Colonic mucosa (tissue), 4 donors: ENCODE measurements at regions not wholly inside any gene's neighbourhood (a gene's known extent, or its start where the extent isn't known, plus 50 kb on each side); places are given as distances from the start of the nearest gene placed in this dataset.

Source experiments
- DNase-seq: peaks from one replicate; pipeline ENCODE4 v3.0.0-alpha.2; 2020
- H3K27ac ChIP-seq: fragments of 200-600 bp; one replicate; pipeline ENCODE4 v1.8.0; 2021
- H3K27me3 ChIP-seq: fragments of 200-600 bp; one replicate; pipeline ENCODE4 v1.8.0; 2021
- H3K36me3 ChIP-seq: fragments of 200-600 bp; one replicate; pipeline ENCODE4 v1.8.0; 2021
- H3K4me1 ChIP-seq: fragments of 200-600 bp; one replicate; pipeline ENCODE4 v1.8.0; 2021; ENCODE audit warnings: mild to moderate bottlenecking
- H3K4me3 ChIP-seq: fragments of 200-600 bp; one replicate; pipeline ENCODE4 v1.8.0; 2021
- H3K9ac ChIP-seq, 2 donors: one replicate each; pipeline ENCODE4 v1.7.0; 2013; ENCODE audit warnings: control low read depth in 2 of 2, low read depth in 2 of 2, low read length in 2 of 2
- H3K9me3 ChIP-seq: fragments of 200-600 bp; one replicate; pipeline ENCODE4 v1.8.0; 2021
- intact Hi-C: fragments of 100-400 bp; cut with DNase I; formaldehyde crosslinking; loops from one replicate; pipeline ENCODE4 v1.14.1; 2022
- TF ChIP-seq, protein P1 (sequence below): fragments of 200-600 bp; IDR thresholded peaks from one replicate; pipeline ENCODE4 v1.8.0; 2022; ENCODE audit warnings: antibody characterized with exemption, mild to moderate bottlenecking
- donor health status: healthy.
- donor health status: DM: no; HTN: no; CAD: no.
- donor health status: DM: no; HTN: no; CAD: no.

DNA sequence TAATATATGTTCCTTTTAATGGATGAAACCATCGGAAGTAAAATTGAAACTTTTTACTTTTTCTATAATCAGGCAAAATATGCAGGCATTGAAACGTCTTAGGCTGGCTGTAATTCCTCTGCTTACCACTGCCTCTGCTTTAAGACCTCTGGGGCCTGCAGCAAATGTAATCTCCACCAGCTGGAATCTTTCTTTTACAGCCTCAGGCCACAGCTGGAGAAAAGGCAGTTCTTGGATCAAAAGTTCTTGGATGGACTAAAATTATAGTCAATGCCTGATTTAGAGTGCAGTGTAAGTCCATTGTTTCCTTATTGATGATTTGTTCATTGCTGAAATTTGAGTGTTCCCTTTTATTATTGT is 396.7 kb downstream of the KCTD16 start:
- intact Hi-C loops: no loop called here

DNA sequence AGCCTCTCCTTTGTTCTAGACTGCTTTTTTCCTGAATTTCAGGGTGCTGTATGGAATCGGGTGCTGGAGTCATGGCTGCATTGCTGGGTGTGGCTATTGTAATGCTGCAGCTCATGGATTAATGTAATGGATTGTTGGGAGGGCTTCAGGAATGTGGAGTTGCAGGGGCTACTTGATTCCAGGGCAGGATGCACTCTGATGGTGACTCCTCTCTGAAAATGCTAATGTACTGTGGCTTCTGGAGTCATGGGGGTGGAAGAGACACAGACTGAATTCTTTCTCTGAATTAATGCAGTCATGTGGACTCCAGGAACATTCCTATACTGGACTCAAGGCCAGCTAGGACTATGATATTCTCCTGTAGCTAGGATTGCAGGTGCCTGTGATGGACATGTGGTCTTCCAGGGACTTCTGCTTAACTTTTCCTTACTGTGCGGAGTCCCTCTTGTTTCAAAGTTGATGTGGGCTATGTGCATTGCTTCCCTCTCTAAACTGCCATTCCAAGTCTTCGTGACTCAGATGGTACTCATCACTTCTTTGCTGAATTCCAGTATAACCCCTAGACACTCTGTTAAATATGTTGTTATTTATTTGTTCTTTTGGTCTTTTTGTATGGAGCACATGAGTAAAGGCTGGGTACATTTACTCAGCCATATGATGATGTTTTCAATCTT is 396.2 kb downstream of the KCTD16 start:
- no peaks in the 10 kb centered on the region for H3K36me3 ChIP-seq
- H3K9me3 ChIP-seq: no peaks in the 10 kb centered on the region
- H3K27ac ChIP-seq: no peak overlapping the region
- H3K9ac ChIP-seq: no peak overlapping the region
- no peak overlapping the region for H3K4me3 ChIP-seq
- H3K27me3 ChIP-seq: no peaks in the 10 kb centered on the region
- TF ChIP-seq, protein P1, sequence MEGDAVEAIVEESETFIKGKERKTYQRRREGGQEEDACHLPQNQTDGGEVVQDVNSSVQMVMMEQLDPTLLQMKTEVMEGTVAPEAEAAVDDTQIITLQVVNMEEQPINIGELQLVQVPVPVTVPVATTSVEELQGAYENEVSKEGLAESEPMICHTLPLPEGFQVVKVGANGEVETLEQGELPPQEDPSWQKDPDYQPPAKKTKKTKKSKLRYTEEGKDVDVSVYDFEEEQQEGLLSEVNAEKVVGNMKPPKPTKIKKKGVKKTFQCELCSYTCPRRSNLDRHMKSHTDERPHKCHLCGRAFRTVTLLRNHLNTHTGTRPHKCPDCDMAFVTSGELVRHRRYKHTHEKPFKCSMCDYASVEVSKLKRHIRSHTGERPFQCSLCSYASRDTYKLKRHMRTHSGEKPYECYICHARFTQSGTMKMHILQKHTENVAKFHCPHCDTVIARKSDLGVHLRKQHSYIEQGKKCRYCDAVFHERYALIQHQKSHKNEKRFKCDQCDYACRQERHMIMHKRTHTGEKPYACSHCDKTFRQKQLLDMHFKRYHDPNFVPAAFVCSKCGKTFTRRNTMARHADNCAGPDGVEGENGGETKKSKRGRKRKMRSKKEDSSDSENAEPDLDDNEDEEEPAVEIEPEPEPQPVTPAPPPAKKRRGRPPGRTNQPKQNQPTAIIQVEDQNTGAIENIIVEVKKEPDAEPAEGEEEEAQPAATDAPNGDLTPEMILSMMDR: no peak
- no peak for DNase-seq
- intact Hi-C loops: no loop called here
- H3K4me1 ChIP-seq: no peaks in the 10 kb centered on the region

More for the DNA sequence above, 396.7 kb downstream of the KCTD16 start:
- Histone ChIP-seq H3K36me3 (no peaks in the 10 kb centered on the region), H3K27ac (no peak overlapping the region), H3K9ac (no peak overlapping the region), H3K27me3 (no peaks in the 10 kb centered on the region), H3K9me3 (no peaks in the 10 kb centered on the region), H3K4me1 (no peaks in the 10 kb centered on the region), H3K4me3 (no peak overlapping the region)
- DNase-seq: no peak
- TF ChIP-seq, protein P1: no peak

DNA sequence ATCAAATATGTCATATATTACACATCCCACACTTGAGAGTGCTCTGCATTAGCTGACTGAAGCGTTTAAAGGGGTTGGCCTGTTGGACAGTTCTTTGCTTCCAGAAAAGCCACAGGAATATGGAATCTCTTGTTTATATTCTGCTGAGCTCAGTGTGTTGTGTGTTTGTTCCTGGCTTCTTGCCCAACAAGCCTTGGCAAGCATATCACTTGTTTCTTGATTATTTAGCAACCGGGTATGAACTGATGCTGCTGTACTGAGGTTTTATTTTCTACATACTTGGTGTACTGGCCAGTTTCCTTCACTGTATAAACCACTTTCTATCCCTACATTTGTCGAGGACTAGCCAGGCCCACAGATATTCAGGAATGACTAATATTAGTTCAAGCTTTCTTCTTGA is 378.9 kb downstream of the KCTD16 start:
- TF ChIP-seq, protein P1: no peak

DNA sequence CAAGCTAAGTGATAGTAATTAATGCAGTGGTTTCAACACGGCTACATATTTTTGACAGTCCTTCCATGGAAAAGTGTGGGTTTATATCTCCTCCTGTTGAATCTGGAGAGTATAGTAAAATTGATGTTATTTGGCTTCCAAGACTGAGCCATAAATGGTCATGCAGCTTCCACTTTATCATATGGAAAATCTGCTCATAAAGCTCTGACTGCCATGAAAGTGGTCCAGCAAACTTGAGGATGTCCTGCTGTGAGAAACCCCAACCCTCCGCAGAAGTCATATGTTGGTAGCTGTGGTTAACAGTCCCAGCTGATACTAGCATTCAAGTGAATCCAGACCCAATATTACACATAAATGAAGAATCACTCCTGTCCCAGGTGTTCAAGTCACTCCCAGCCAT is 378.3 kb downstream of the KCTD16 start:
- Histone ChIP-seq H3K4me1 (no peaks in the 10 kb centered on the region), H3K27me3 (no peaks in the 10 kb centered on the region), H3K36me3 (no peaks in the 10 kb centered on the region), H3K9ac (no peak overlapping the region), H3K9me3 (no peaks in the 10 kb centered on the region), H3K4me3 (no peak overlapping the region), H3K27ac (no peak overlapping the region)
- TF ChIP-seq, protein P1: no peak
- intact Hi-C loops: no loop called here
- no peak for DNase-seq

More for the DNA sequence above, 378.9 kb downstream of the KCTD16 start:
- no peaks in the 10 kb centered on the region for H3K27me3 ChIP-seq
- no peak overlapping the region for H3K9ac ChIP-seq
- H3K9me3 ChIP-seq: no peaks in the 10 kb centered on the region
- no peaks in the 10 kb centered on the region for H3K36me3 ChIP-seq
- no peak overlapping the region for H3K4me3 ChIP-seq
- intact Hi-C loops: no loop called here
- H3K27ac ChIP-seq: no peak overlapping the region
- DNase-seq: peak; percentile 19
- no peaks in the 10 kb centered on the region for H3K4me1 ChIP-seq

DNA sequence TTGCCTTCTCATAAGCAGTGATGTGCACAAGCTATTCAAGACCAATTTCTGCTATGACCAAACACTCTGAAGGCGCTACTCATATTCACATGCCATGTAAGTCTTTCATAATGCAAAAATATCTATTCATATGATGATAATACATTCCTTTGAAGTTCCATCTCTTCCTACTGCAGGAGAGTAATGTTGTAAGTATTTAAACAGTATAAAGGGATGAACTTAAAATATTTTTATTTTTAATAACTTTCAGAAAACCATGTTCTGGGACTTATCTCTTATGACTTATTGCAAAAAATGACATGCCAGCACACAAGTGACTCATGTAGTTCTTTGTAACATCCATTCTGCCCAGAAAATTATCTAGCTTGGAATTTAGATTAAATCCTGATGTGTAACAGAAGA is 376.4 kb downstream of the KCTD16 start:
- intact Hi-C loops: no loop called here
- Histone ChIP-seq H3K27ac (no peak overlapping the region), H3K9me3 (no peaks in the 10 kb centered on the region), H3K4me1 (no peaks in the 10 kb centered on the region), H3K36me3 (no peaks in the 10 kb centered on the region), H3K4me3 (no peak overlapping the region), H3K9ac (no peak overlapping the region), H3K27me3 (no peaks in the 10 kb centered on the region)
- TF ChIP-seq, protein P1: no peak
- no peak for DNase-seq
